ENCODE measurements at regions not wholly inside any gene's neighbourhood (a gene's known extent, or its start where the extent isn't known, plus 50 kb on each side); places are given as distances from the start of the nearest gene placed in this dataset.

DNA sequence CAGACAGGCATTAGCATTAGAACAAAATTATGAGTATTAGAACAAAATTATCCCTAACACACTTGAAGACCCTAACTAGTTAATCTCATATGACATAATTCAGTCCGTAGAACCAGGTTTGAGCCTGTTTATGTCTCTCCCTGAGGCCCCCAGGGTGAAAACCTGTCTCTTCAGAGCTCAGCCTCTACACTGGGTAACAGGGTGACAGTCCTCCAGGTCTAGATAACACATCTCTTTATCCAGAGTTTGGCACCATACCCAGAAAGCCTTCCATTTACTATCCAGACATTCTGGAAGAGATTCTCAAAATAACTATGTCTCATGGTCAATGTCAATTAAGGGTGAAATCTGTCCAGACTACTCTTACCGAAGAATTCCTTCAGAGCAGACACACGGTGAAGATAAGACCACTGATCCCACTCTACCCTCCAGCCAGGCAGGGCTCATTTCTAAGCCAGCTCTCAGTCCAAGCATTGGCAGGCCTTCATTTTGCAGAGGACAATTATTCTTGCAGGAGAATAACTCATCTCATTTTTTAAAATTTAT, 1195.3 kb downstream of the EFNB2 start:
- Histone ChIP-seq H3K9ac (ENCODE audit: low read length) (no peak overlapping the region), H3K4me2 (ENCODE audit: low read length) (no peak overlapping the region), H3K36me3 (replicated peaks; ENCODE audit: low read depth, low read length) (no peaks in the 10 kb centered on the region), H3K79me2 (ENCODE audit: low read length) (no peaks in the 10 kb centered on the region), H4K20me1 (ENCODE audit: insufficient read depth, low read length) (no peaks in the 10 kb centered on the region), H3K9me3 (ENCODE audit: insufficient read depth, low read length) (no peaks in the 10 kb centered on the region), H3K27me3 (ENCODE audit: low read depth, low read length) (no peaks in the 10 kb centered on the region), H3K4me3 (ENCODE audit: low read length) (no peak overlapping the region), H3K27ac (ENCODE audit: low read length) (no peak overlapping the region), H3K4me1 (ENCODE audit: low read length) (no peaks in the 10 kb centered on the region), H2AFZ (ENCODE audit: low read depth, low read length) (no peak overlapping the region)
- TF ChIP-seq, protein P1, sequence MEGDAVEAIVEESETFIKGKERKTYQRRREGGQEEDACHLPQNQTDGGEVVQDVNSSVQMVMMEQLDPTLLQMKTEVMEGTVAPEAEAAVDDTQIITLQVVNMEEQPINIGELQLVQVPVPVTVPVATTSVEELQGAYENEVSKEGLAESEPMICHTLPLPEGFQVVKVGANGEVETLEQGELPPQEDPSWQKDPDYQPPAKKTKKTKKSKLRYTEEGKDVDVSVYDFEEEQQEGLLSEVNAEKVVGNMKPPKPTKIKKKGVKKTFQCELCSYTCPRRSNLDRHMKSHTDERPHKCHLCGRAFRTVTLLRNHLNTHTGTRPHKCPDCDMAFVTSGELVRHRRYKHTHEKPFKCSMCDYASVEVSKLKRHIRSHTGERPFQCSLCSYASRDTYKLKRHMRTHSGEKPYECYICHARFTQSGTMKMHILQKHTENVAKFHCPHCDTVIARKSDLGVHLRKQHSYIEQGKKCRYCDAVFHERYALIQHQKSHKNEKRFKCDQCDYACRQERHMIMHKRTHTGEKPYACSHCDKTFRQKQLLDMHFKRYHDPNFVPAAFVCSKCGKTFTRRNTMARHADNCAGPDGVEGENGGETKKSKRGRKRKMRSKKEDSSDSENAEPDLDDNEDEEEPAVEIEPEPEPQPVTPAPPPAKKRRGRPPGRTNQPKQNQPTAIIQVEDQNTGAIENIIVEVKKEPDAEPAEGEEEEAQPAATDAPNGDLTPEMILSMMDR (IDR thresholded peaks at IDR 0.05; ENCODE audit: low read depth, low read length), result no peak
- TF ChIP-seq EZH2phosphoT487 (IDR thresholded peaks at IDR 0.05; ENCODE audit: low read depth), result no peak

DNA sequence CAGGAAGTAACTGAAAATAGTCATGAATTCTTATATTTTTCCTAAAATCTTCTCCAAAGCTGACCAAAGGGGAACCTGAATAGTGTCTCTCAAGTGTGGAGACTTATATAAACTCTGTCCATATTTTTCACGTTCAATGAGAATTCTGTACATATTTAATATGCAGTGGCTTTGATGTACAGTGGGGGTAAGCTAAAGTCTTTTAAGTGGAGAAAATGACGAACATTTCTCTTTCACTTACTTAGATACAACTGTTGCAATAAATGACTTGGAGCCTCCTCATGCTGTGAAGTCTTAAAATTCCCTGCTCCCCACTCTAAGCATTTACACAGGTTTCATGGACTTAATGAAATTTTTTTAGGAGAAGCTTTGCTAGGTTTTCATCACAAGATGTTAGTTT, 1196.7 kb downstream of the EFNB2 start:
- Histone ChIP-seq H4K20me1 (ENCODE audit: insufficient read depth, low read length) (no peaks in the 10 kb centered on the region), H2AFZ (ENCODE audit: low read depth, low read length) (peak overlapping the region; percentile 47; the same call in 1 of the 2 replicates), H3K4me2 (ENCODE audit: low read length) (peak overlapping the region; percentile 14; the same call in 1 of the 2 replicates), H3K9me3 (ENCODE audit: insufficient read depth, low read length) (no peaks in the 10 kb centered on the region), H3K79me2 (ENCODE audit: low read length) (no peaks in the 10 kb centered on the region), H3K4me3 (ENCODE audit: low read length) (no peak overlapping the region), H3K36me3 (replicated peaks; ENCODE audit: low read depth, low read length) (no peaks in the 10 kb centered on the region), H3K4me1 (ENCODE audit: low read length) (no peaks in the 10 kb centered on the region), H3K27ac (ENCODE audit: low read length) (no peak overlapping the region), H3K9ac (ENCODE audit: low read length) (no peak overlapping the region), H3K27me3 (ENCODE audit: low read depth, low read length) (no peaks in the 10 kb centered on the region)
- TF ChIP-seq, protein P1 (IDR thresholded peaks at IDR 0.05; ENCODE audit: low read depth, low read length), result no peak
- no peak for TF ChIP-seq EZH2phosphoT487 (IDR thresholded peaks at IDR 0.05; ENCODE audit: low read depth)

DNA sequence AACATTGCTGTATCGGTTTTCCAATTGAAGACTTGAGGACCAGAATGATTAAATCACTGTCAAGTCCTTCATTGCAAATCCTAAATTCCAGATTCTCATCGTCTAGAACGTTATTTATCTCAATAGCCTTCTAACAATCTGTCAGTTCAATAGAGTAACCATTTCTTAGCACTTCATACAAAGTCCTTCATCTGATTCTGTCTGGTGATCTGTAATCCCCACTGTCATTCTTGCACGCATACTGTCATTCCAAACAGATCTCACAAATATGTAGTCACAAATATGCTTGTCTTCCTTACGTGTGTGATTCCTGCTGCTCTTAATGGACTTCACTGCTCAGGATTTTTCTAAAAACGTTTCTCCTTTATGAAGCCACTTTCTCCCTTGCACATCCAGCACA, 1197.5 kb downstream of the EFNB2 start:
- Histone ChIP-seq H3K4me3 (ENCODE audit: low read length) (no peak overlapping the region), H4K20me1 (ENCODE audit: insufficient read depth, low read length) (no peaks in the 10 kb centered on the region), H3K27me3 (ENCODE audit: low read depth, low read length) (no peaks in the 10 kb centered on the region), H3K27ac (ENCODE audit: low read length) (no peak overlapping the region), H2AFZ (ENCODE audit: low read depth, low read length) (peak overlapping the region; percentile 47; the same call in 1 of the 2 replicates), H3K9me3 (ENCODE audit: insufficient read depth, low read length) (no peaks in the 10 kb centered on the region), H3K79me2 (ENCODE audit: low read length) (no peaks in the 10 kb centered on the region), H3K4me2 (ENCODE audit: low read length) (no peak overlapping the region), H3K4me1 (ENCODE audit: low read length) (no peaks in the 10 kb centered on the region), H3K9ac (ENCODE audit: low read length) (no peak overlapping the region), H3K36me3 (replicated peaks; ENCODE audit: low read depth, low read length) (no peaks in the 10 kb centered on the region)
- TF ChIP-seq, protein P1 (IDR thresholded peaks at IDR 0.05; ENCODE audit: low read depth, low read length), result no peak
- no peak for TF ChIP-seq EZH2phosphoT487 (IDR thresholded peaks at IDR 0.05; ENCODE audit: low read depth)

DNA sequence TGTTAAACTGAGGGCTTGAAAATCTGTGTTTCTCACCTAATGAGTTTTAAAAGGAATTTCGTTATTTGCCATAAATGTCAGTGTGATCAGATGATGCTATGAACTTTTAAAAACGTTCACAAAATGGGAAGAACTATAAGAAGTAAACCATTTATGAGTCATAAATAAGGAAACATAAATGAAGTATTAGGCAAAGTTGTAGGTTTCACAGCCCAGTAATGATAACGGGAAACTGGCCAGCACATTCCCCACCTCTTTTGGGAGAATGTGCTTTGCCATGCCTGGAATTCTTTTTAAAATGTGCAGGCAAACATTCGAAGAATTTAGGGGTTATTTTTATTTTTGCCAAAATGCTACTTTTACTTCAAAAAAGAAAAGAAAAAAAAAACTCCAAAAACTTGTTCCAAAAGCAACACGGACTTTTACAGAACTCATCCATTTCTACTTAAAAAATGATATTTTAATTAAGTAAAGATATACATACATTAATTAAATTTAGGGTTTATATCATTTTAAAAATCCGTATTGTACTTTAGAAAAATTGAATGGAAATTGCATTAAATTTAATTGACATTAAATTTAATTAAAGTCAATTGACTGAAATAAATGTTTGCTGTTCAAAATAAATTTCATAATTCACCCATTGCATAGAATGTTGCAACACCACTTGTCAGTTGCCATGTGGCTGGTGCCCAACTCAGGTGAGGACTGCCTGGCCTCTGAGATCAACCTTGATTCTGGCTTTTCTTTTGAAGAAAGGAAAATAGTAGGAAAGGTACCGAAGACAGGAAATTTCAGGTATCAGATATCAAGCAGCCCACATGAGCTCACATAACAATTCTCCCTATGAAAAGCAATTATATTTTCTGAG, 1198.5 kb downstream of the EFNB2 start:
- H3K36me3 ChIP-seq (replicated peaks; ENCODE audit: low read depth, low read length), result no peaks in the 10 kb centered on the region
- H2AFZ ChIP-seq (ENCODE audit: low read depth, low read length), result no peak overlapping the region; the same call in 1 of the 2 replicates
- H3K4me1 ChIP-seq (ENCODE audit: low read length), result no peaks in the 10 kb centered on the region
- no peak overlapping the region for H3K9ac ChIP-seq (ENCODE audit: low read length)
- no peaks in the 10 kb centered on the region for H4K20me1 ChIP-seq (ENCODE audit: insufficient read depth, low read length)
- H3K4me2 ChIP-seq (ENCODE audit: low read length), result no peak overlapping the region
- H3K27me3 ChIP-seq (ENCODE audit: low read depth, low read length), result no peaks in the 10 kb centered on the region
- no peak overlapping the region for H3K27ac ChIP-seq (ENCODE audit: low read length)
- H3K4me3 ChIP-seq (ENCODE audit: low read length), result no peak overlapping the region
- TF ChIP-seq, protein P1 (IDR thresholded peaks at IDR 0.05; ENCODE audit: low read depth, low read length), result no peak
- no peak for TF ChIP-seq EZH2phosphoT487 (IDR thresholded peaks at IDR 0.05; ENCODE audit: low read depth)
- no peaks in the 10 kb centered on the region for H3K79me2 ChIP-seq (ENCODE audit: low read length)
- no peaks in the 10 kb centered on the region for H3K9me3 ChIP-seq (ENCODE audit: insufficient read depth, low read length)

Data from OCI-LY3 (cell line).